Mucosa of rectum (tissue), 2 donors: ENCODE measurements at regions not wholly inside any gene's neighbourhood (a gene's known extent, or its start where the extent isn't known, plus 50 kb on each side); places are given as distances from the start of the nearest gene placed in this dataset.

Experiments
- H3K27ac ChIP-seq, 2 donors: one replicate each; pipeline ENCODE4 v1.7.0; 2013; ENCODE audit warnings: inconsistent platforms in 2 of 2, low read depth in 2 of 2, low read length in 2 of 2
- H3K27me3 ChIP-seq, 2 donors: one replicate each; pipeline ENCODE4 v1.7.0; 2013; ENCODE audit warnings: low read length in 2 of 2; ENCODE audit not compliant: control insufficient read depth in 2 of 2, insufficient read depth in 2 of 2
- H3K36me3 ChIP-seq, 2 donors: one replicate each; pipeline ENCODE4 v1.7.0; 2013; ENCODE audit warnings: low read length in 2 of 2; ENCODE audit not compliant: control insufficient read depth in 2 of 2, insufficient read depth in 2 of 2
- H3K4me1 ChIP-seq, 2 donors: one replicate each; pipeline ENCODE4 v1.7.0; 2013; ENCODE audit warnings: low read length in 2 of 2, mild to moderate bottlenecking in 1 of 2; ENCODE audit not compliant: control insufficient read depth in 2 of 2, insufficient read depth in 2 of 2
- H3K4me3 ChIP-seq, 2 donors: one replicate each; pipeline ENCODE4 v1.7.0; 2013; ENCODE audit warnings: low read length in 2 of 2
- H3K9ac ChIP-seq, 2 donors: one replicate each; pipeline ENCODE4 v1.7.0; 2013; ENCODE audit warnings: low read length in 2 of 2, low read depth in 1 of 2, mild to moderate bottlenecking in 1 of 2
- H3K9me3 ChIP-seq, 2 donors: one replicate each; pipeline ENCODE4 v1.7.0; 2013; ENCODE audit warnings: low read length in 2 of 2; ENCODE audit not compliant: control insufficient read depth in 2 of 2
- donor health status: healthy.
- donor health status: Normal muscosa, but diverticular disease.

DNA sequence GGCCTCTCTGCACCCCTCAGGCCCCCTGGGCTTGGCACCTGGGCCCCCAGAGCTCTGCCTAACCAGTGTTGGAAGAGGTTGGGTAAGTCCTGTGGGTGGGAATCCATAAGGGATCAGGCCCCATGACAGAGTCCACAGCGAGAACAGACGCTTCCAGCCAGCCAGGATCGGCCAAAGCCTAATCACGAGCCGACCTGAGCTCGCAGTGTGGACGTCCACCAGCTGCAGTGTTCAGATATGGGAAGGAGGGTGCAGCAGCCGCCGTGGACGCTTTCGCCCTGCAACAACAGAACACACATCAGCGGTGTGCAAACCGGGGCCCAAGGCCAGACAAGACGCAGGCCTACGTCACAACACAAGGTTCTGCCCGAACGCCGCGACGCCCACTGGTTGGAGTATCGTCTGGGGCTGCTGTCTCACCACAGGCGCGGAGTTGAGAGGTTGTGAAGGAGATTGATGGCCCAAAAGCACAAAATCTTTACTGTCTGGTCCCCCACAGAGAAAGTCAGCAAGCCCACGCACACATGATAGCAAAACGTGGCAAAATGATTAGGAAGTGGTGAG lies 102.1 kb downstream of the FOXL3 start:
- Histone ChIP-seq H3K9me3 (peaks cover 0 to 6% of the 10 kb centered on the region in 2 donors), H3K9ac (no peak overlapping the region), H3K4me1 (no peaks in the 10 kb centered on the region), H3K27me3 (no peaks in the 10 kb centered on the region), H3K27ac (no peak overlapping the region), H3K36me3 (no peaks in the 10 kb centered on the region), H3K4me3 (no peak overlapping the region)

GRCh38 chr7:392822-393221 lies 102.9 kb downstream of the FOXL3 start:
- no peak overlapping the region for H3K27ac ChIP-seq
- no peak overlapping the region for H3K4me3 ChIP-seq
- peaks cover 0 to 6% of the 10 kb centered on the region in 2 donors for H3K9me3 ChIP-seq
- H3K4me1 ChIP-seq: no peaks in the 10 kb centered on the region
- no peak overlapping the region for H3K9ac ChIP-seq
- H3K27me3 ChIP-seq: no peaks in the 10 kb centered on the region
- H3K36me3 ChIP-seq: no peaks in the 10 kb centered on the region

DNA sequence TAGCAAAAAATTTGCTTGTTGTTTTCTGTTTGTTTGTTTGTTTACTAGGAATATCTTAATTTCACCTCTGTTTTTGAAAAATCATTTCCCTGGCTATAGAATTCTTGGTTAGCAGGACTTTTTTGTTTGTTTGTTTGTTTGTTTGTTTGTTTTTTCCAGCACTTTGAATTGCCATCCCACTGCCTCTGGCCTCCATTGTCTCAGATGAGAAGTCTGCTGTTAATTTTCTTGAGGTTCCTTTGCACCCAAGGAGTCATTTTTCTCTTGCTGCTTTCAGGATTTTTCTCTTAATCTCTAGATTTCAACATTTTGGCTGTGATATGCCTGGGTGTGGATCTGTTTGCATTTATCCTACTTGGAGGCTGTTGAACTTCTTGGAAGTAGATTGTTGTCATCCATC lies 105.7 kb downstream of the FOXL3 start:
- H3K4me1 ChIP-seq: no peaks in the 10 kb centered on the region
- no peaks in the 10 kb centered on the region for H3K36me3 ChIP-seq
- H3K9me3 ChIP-seq: peaks cover 0 to 8% of the 10 kb centered on the region in 2 donors
- H3K27ac ChIP-seq: no peak overlapping the region
- H3K9ac ChIP-seq: no peak overlapping the region
- H3K27me3 ChIP-seq: no peaks in the 10 kb centered on the region
- no peak overlapping the region for H3K4me3 ChIP-seq

- H3K36me3 ChIP-seq: no peaks in the 10 kb centered on the region
- H3K9me3 ChIP-seq: peaks cover 0 to 8% of the 10 kb centered on the region in 2 donors
- no peak overlapping the region for H3K27ac ChIP-seq
- H3K4me1 ChIP-seq: no peaks in the 10 kb centered on the region
- H3K4me3 ChIP-seq: no peak overlapping the region
- H3K9ac ChIP-seq: no peak overlapping the region
- H3K27me3 ChIP-seq: no peaks in the 10 kb centered on the region
Observed at GRCh38 chr7:398888-399287, 108.9 kb downstream of the FOXL3 start.

DNA sequence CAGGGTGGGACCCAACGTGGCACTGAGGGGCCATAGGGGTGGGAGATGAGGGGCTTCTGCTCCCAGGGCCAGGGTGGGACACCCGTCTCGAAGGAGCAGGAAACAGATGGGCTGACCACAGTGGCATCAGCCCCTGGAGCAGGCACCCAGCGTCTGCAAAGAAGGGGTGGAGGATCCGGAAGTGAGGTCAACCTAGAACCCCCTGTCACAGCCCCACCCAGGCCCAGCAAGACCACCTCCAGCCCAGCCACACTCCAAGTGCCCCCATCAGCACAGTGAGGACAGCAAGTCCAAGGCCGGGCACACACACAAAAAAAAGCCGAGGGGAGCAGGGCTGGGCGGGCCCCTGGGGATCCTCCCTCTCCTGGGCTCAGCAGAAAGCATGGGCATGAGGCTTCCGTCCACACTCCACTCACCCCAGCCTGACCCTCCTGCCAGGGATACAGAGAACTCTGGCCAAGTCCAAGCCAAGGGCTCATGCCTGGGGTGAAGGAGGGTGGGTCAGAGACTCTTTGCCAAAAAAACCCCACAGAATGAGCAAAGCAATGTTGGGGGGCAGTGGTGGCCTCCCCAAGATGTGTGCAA lies 111.0 kb downstream of the FOXL3 start:
- Histone ChIP-seq H3K9me3 (peaks cover 0 to 3% of the 10 kb centered on the region in 2 donors), H3K36me3 (no peaks in the 10 kb centered on the region), H3K27ac (no peak overlapping the region), H3K9ac (no peak overlapping the region), H3K4me1 (no peaks in the 10 kb centered on the region), H3K27me3 (no peaks in the 10 kb centered on the region), H3K4me3 (no peak overlapping the region)

DNA sequence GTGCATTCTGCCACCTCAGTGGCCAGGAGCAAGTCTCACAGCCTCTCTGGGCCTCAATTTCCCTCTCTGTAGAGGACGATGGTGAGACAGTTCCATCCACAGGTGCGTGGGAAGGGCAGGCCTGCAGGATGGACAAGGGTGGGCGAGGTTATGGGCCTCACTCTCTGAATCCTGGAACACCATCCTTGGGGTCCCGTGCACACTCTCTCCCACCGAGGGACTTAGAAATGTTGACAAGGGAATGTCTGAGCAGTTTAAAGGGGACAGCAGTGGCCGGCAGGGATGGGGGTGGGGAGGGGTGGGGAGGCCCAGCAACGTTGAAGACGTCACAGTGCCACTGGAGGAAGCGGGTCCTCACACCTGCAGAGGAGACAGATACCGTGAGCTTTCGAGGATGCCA lies 111.5 kb downstream of the FOXL3 start:
- no peak overlapping the region for H3K27ac ChIP-seq
- no peak overlapping the region for H3K9ac ChIP-seq
- peaks cover 0 to 3% of the 10 kb centered on the region in 2 donors for H3K9me3 ChIP-seq
- H3K36me3 ChIP-seq: no peaks in the 10 kb centered on the region
- H3K4me1 ChIP-seq: no peaks in the 10 kb centered on the region
- no peaks in the 10 kb centered on the region for H3K27me3 ChIP-seq
- no peak overlapping the region for H3K4me3 ChIP-seq

DNA sequence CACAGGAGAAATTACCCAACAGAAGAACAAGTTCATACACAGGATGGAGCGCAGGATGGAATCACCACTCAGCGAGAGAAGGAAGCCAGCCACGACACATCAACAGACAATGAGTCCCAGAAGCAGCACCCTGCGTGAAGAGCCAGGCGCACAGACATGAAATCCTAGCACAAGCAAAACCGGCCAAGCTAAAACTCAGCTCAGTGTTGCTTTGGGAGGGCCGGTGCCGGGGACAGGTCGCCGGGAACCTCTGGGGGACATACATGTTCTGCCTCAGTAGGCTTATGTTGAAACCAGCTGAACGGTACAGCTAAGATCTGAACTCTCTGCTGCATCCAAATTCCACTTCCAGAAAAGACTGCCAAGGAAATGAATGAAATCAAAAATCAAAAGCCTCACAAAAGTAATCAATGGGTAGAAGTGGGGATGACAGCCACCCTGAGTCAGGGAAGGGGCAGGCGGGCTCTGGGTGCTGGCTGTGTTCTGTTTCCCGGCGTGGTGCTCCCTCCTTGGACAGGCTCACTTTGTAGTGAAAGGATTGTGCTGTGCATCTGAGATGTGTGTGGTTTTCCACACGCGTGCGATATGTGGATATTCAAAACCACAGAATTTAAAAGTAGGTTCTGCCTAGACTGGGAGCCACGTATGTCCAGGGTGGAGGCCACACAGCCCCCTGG lies 114.7 kb downstream of the PDGFA start:
- peaks cover 0 to 2% of the 10 kb centered on the region in 2 donors for H3K27me3 ChIP-seq
- no peak overlapping the region for H3K9ac ChIP-seq

GRCh38 chr7:405489-406211 lies 114.0 kb downstream of the PDGFA start:
- no peaks in the 10 kb centered on the region for H3K4me1 ChIP-seq
- H3K4me3 ChIP-seq: no peak overlapping the region
- peaks cover 0 to 2% of the 10 kb centered on the region in 2 donors for H3K27me3 ChIP-seq
- H3K27ac ChIP-seq: no peak overlapping the region
- H3K9me3 ChIP-seq: no peaks in the 10 kb centered on the region
- H3K9ac ChIP-seq: no peak overlapping the region
- H3K36me3 ChIP-seq: no peaks in the 10 kb centered on the region

More for the DNA sequence above, 114.7 kb downstream of the PDGFA start:
- no peak overlapping the region for H3K4me3 ChIP-seq
- no peaks in the 10 kb centered on the region for H3K9me3 ChIP-seq
- H3K36me3 ChIP-seq: no peaks in the 10 kb centered on the region
- no peak overlapping the region for H3K27ac ChIP-seq
- no peaks in the 10 kb centered on the region for H3K4me1 ChIP-seq

DNA sequence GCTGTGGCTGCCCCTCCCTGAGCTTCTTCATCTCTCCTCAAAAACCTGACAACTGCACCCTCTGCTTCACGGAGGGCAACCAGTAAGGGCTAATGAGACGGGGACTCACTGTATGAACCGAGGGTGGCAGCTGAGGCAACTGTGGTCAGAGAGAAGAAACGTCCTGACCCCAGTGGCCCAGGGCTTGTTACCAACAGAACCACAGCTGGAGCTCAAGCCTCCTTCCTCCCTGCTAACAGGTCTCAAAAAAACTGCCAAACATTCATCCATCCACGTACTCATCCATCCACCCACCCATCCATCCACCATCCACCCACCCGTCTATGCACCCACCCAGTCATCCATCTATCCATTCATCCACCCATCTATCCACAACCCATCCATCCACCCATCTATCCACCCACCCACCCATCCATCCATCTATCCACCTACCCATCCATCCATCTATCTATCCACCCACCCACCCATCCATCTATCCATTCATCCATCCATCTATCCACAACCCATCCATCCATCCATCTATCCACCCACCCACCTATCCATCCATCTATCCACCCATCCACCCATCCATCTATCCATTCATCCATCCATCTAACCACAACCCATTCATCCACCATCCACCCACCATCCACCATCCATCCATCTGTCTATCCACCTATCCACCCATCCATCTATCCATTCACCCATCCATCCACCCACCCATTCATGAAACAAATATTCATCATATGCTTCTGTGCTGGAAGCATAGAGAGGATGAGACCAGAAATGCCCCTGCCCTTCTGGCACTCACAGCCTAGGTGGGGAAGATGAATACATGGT lies 111.7 kb downstream of the PDGFA start:
- Histone ChIP-seq H3K9me3 (no peaks in the 10 kb centered on the region), H3K27ac (no peak overlapping the region), H3K9ac (no peak overlapping the region), H3K36me3 (no peaks in the 10 kb centered on the region), H3K27me3 (peaks cover 0 to 2% of the 10 kb centered on the region in 2 donors), H3K4me1 (no peaks in the 10 kb centered on the region), H3K4me3 (no peak overlapping the region)
